Endodermal cell (in vitro differentiated cells): ENCODE measurements at regions not wholly inside any gene's neighbourhood (a gene's known extent, or its start where the extent isn't known, plus 50 kb on each side); places are given as distances from the start of the nearest gene placed in this dataset.

Source experiments
- DNase-seq: peaks from one replicate; pipeline ENCODE4 v3.0.0-alpha.2; 2017
- H3K27ac ChIP-seq: 2 replicates; pipeline ENCODE4 v1.5.1; 2013; ENCODE audit warnings: mild to moderate bottlenecking, low read depth, low read length, moderate library complexity
- H3K27me3 ChIP-seq: 2 replicates; pipeline ENCODE4 v1.6.1; 2013; ENCODE audit warnings: mild to moderate bottlenecking, low read length, moderate library complexity; ENCODE audit not compliant: insufficient read depth, control insufficient read depth, poor library complexity, severe bottlenecking
- H3K36me3 ChIP-seq: 2 replicates; pipeline ENCODE4 v1.7.0; 2013; ENCODE audit warnings: mild to moderate bottlenecking, low read length, moderate library complexity; ENCODE audit not compliant: control insufficient read depth, insufficient read depth
- H3K4me1 ChIP-seq: one replicate; pipeline ENCODE4 v1.7.0; 2013; ENCODE audit warnings: low read length; ENCODE audit not compliant: control insufficient read depth, insufficient read depth
- H3K4me3 ChIP-seq: 2 replicates; pipeline ENCODE4 v1.5.1; 2013; ENCODE audit warnings: mild to moderate bottlenecking, low read length, moderate library complexity
- H3K9ac ChIP-seq: 2 replicates; pipeline ENCODE4 v1.6.1; 2013; ENCODE audit warnings: mild to moderate bottlenecking, low read length, moderate library complexity; ENCODE audit not compliant: poor library complexity, severe bottlenecking; ENCODE audit errors: extremely low read depth
- H3K9me3 ChIP-seq: 2 replicates; pipeline ENCODE4 v1.6.1; 2013; ENCODE audit warnings: mild to moderate bottlenecking, low read length, moderate library complexity; ENCODE audit not compliant: control insufficient read depth
- H3K27ac Mint-ChIP-seq: 2 replicates; pipeline ENCODE4 v1.8.0; 2020; ENCODE audit warnings: mixed read lengths
- H3K27me3 Mint-ChIP-seq: 2 replicates; pipeline ENCODE4 v1.8.0; 2021; ENCODE audit warnings: mild to moderate bottlenecking, mixed read lengths; ENCODE audit not compliant: insufficient read depth
- H3K36me3 Mint-ChIP-seq: 2 replicates; pipeline ENCODE4 v1.8.0; 2020; ENCODE audit warnings: low read depth, mixed read lengths
- H3K4me1 Mint-ChIP-seq: 2 replicates; pipeline ENCODE4 v1.8.0; 2020; ENCODE audit warnings: mixed read lengths
- H3K4me3 Mint-ChIP-seq: 2 replicates; pipeline ENCODE4 v1.8.0; 2020; ENCODE audit warnings: mild to moderate bottlenecking, moderate library complexity, mixed read lengths
- H3K9me3 Mint-ChIP-seq: 2 replicates; pipeline ENCODE4 v1.8.0; 2020; ENCODE audit warnings: mild to moderate bottlenecking, mixed read lengths
- CTCF ChIP-seq: fragments of 200-600 bp; sonication (generic); conservative IDR thresholded peaks from 2 replicates; pipeline ENCODE4 v1.5.0; 2021; ENCODE audit warnings: antibody characterized with exemption, mild to moderate bottlenecking
- WGBS, 2 experiments: methylation state at CpG; one replicate each; pipeline versions ENCODE4 v1.1.5 to v1.1.7; 2013; ENCODE audit warnings: missing lambda C conversion rate in 2 of 2, mixed read lengths in 1 of 2; ENCODE audit not compliant: insufficient coverage in 1 of 2, insufficient read length in 1 of 2; 5-methylcytosine and 5-hydroxymethylcytosine counted together

- Mint-ChIP-seq H3K36me3 (no peaks in the 10 kb centered on the region), H3K4me1 (peaks cover 7% of the 10 kb centered on the region), H3K4me3 (no peak overlapping the region), H3K9me3 (no peaks in the 10 kb centered on the region), H3K27ac (no peak overlapping the region), H3K27me3 (no peaks in the 10 kb centered on the region)
- no peak for DNase-seq
- TF ChIP-seq CTCF: no peak
- Histone ChIP-seq H3K4me3 (no peak overlapping the region), H3K4me1 (no peaks in the 10 kb centered on the region), H3K27ac (no peak overlapping the region), H3K9ac (no peak overlapping the region), H3K27me3 (no peaks in the 10 kb centered on the region), H3K9me3 (no peaks in the 10 kb centered on the region), H3K36me3 (no peaks in the 10 kb centered on the region)
- WGBS, 2 experiments: 100% methylated on average over 1 of the region's 1 CpG; no CpG with 5 or more reads in 1 of the 2 experiments
These were observed 105.6 kb upstream of the AMOT start for GRCh38 chrX:112946227-112946626.

DNA sequence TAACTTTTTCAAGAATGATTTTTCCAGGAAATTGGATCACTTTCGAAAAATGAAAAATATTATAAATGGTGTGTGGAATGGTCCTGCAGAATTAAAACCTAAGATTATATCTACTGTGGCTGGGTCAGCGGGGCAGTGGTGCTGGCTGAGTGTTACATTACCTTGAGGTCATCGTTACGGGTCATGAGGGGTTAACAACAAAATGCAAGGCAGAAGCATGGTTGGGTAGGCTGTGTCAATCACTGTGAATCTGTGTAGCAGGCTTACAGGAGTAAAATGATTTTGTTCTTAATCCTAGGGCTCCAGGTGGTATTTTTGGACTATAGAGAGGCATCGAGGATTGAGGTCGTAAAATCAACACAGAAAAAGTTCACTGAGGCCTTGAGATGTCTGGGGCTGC lies 105.2 kb upstream of the AMOT start:
- Histone ChIP-seq H3K4me1 (no peaks in the 10 kb centered on the region), H3K9ac (no peak overlapping the region), H3K4me3 (no peak overlapping the region), H3K9me3 (no peaks in the 10 kb centered on the region), H3K27me3 (no peaks in the 10 kb centered on the region), H3K36me3 (no peaks in the 10 kb centered on the region), H3K27ac (no peak overlapping the region)
- no peak overlapping the region for H3K4me3 Mint-ChIP-seq
- H3K9me3 Mint-ChIP-seq: no peaks in the 10 kb centered on the region
- H3K27ac Mint-ChIP-seq: no peak overlapping the region
- H3K27me3 Mint-ChIP-seq: no peaks in the 10 kb centered on the region
- 85% methylated on average over 6 of the region's 6 CpGs; no CpG with 5 or more reads in 1 of the 2 experiments for WGBS, 2 experiments
- DNase-seq: no peak
- no peaks in the 10 kb centered on the region for H3K36me3 Mint-ChIP-seq
- peaks cover 5% of the 10 kb centered on the region for H3K4me1 Mint-ChIP-seq
- TF ChIP-seq CTCF: no peak

- no peak for DNase-seq
- Histone ChIP-seq H3K27ac (no peak overlapping the region), H3K4me1 (no peaks in the 10 kb centered on the region), H3K27me3 (no peaks in the 10 kb centered on the region), H3K36me3 (no peaks in the 10 kb centered on the region), H3K9ac (no peak overlapping the region), H3K9me3 (no peaks in the 10 kb centered on the region), H3K4me3 (no peak overlapping the region)
- no peaks in the 10 kb centered on the region for H3K9me3 Mint-ChIP-seq
- H3K27me3 Mint-ChIP-seq: no peaks in the 10 kb centered on the region
- no peak overlapping the region for H3K4me3 Mint-ChIP-seq
- no peak overlapping the region for H3K27ac Mint-ChIP-seq
- no peaks in the 10 kb centered on the region for H3K36me3 Mint-ChIP-seq
- WGBS, 2 experiments: 93% methylated on average over 4 of the region's 6 CpGs; no CpG with 5 or more reads in 1 of the 2 experiments
- H3K4me1 Mint-ChIP-seq: peaks cover 2% of the 10 kb centered on the region
- no peak for TF ChIP-seq CTCF
These were observed 100.7 kb upstream of the AMOT start for GRCh38 chrX:112941209-112941837.
